ENCODE measurements at regions not wholly inside any gene's neighbourhood (a gene's known extent, or its start where the extent isn't known, plus 50 kb on each side); places are given as distances from the start of the nearest gene placed in this dataset.

- no peak for TF ChIP-seq CTCF (IDR thresholded peaks at IDR 0.05)
- TF ChIP-seq EP300 (IDR thresholded peaks at IDR 0.05; ENCODE audit: low read depth) = no peak
- TF ChIP-seq POLR2A (IDR thresholded peaks at IDR 0.05) = no peak
- no peak for TF ChIP-seq POLR2AphosphoS5 (IDR thresholded peaks at IDR 0.05)
Observed at GRCh38 chr3:87811953-87812352, 246.9 kb downstream of the CGGBP1 start.
